GM12878 (cell line): ENCODE measurements at regions not wholly inside any gene's neighbourhood (a gene's known extent, or its start where the extent isn't known, plus 50 kb on each side); places are given as distances from the start of the nearest gene placed in this dataset.

Source experiments
- ATAC-seq: fragments of 200-7000 bp; cut with Tn5 transposase; 3 replicates; pipeline ENCODE4 v1.9.1; 2020; ENCODE audit warnings: mild to moderate bottlenecking, moderate library complexity
- BruUV-seq: library from RNA; stranded (reverse); fragments of 400-500 nt; replicated peaks from 2 replicates; lab custom pipeline; 2021; lab: Mats Ljungman, UMichigan
- CTCF ChIA-PET: fragments of 300-600 bp; sonication (Branson Sonifier 250); formaldehyde crosslinking; extraction: SDS; loops from one replicate; lab custom pipeline; 2021; ENCODE audit warnings: inconsistent platforms; lab: Yijun Ruan, JAX
- POLR2A ChIA-PET: fragments of 350-600 bp; formaldehyde crosslinking; extraction: SDS; loops from one replicate; lab custom pipeline; 2021; ENCODE audit warnings: inconsistent platforms; lab: Charles Lee
- RAD21 ChIA-PET: fragments of 300-600 bp; sonication (Branson Sonifier 250); formaldehyde crosslinking; loops from one replicate; lab custom pipeline; 2023; ENCODE audit warnings: antibody characterized with exemption; ENCODE audit not compliant: unreplicated experiment; lab: Charles Lee
- SMC1A ChIA-PET: fragments of 300-600 bp; sonication (Branson Sonifier 250); formaldehyde crosslinking; loops from one replicate; lab custom pipeline; 2023; ENCODE audit not compliant: unreplicated experiment, uncharacterized antibody; lab: Charles Lee
- DNase-seq: peaks from one replicate; pipeline ENCODE4 v3.0.0-alpha.2; 2011; ENCODE audit warnings: low read depth, low spot score
- FAIRE-seq: peaks from 3 replicates; lab custom pipeline; 2011; peaks lifted over from hg19 to GRCh38; lab: Jason Lieb, UNC
- H2AFZ ChIP-seq: 2 replicates; pipeline ENCODE4 v1.6.0; 2011; ENCODE audit warnings: low read depth, low read length, control low read depth; ENCODE audit not compliant: control insufficient read depth
- H3K27ac ChIP-seq: 2 replicates; pipeline ENCODE4 v1.5.1; 2011; ENCODE audit warnings: control low read depth; ENCODE audit not compliant: control insufficient read depth, insufficient read depth
- H3K27me3 ChIP-seq, 2 experiments: replicated peaks in 1 of 2; 2 replicates each; pipeline versions ENCODE4 v1.6.0 to v1.6.1; 2011; ENCODE audit warnings: low read length in 1 of 2; ENCODE audit not compliant: control insufficient read depth in 2 of 2, insufficient read depth in 2 of 2
- H3K36me3 ChIP-seq, 2 experiments: 2 replicates each; pipeline ENCODE4 v1.5.1; 2011; ENCODE audit warnings: low read length in 1 of 2; ENCODE audit not compliant: control insufficient read depth in 2 of 2, insufficient read depth in 2 of 2
- H3K4me1 ChIP-seq: 2 replicates; pipeline ENCODE4 v1.6.1; 2011; ENCODE audit warnings: mild to moderate bottlenecking, low read length, moderate library complexity, mixed read lengths; ENCODE audit not compliant: control insufficient read depth, insufficient read depth
- H3K4me2 ChIP-seq: 2 replicates; pipeline ENCODE4 v1.6.0; 2011; ENCODE audit warnings: control low read depth; ENCODE audit not compliant: control insufficient read depth, insufficient read depth
- H3K4me3 ChIP-seq: fragments of 200-600 bp; sonication (generic); 2 replicates; pipeline ENCODE4 v1.5.1; 2016
- H3K79me2 ChIP-seq: 2 replicates; pipeline ENCODE4 v1.6.0; 2011; ENCODE audit warnings: low read length; ENCODE audit not compliant: control insufficient read depth, insufficient read depth
- H3K9ac ChIP-seq: 2 replicates; pipeline ENCODE4 v1.8.0; 2011; ENCODE audit warnings: low read length, control low read depth, mixed read lengths; ENCODE audit not compliant: control insufficient read depth, insufficient read depth
- H3K9me3 ChIP-seq: replicated peaks from 3 replicates; pipeline ENCODE4 v1.5.1; 2011; ENCODE audit warnings: mild to moderate bottlenecking, low read length; ENCODE audit not compliant: control insufficient read depth, insufficient read depth
- H4K20me1 ChIP-seq: 2 replicates; pipeline ENCODE4 v1.6.0; 2011; ENCODE audit not compliant: control insufficient read depth, insufficient read depth
- ATF2 ChIP-seq: IDR thresholded peaks from 2 replicates; pipeline ENCODE4 v1.6.1; 2012; ENCODE audit warnings: low read length, inconsistent platforms
- ATF7 ChIP-seq: fragments of 450-650 bp; IDR thresholded peaks from 2 replicates; pipeline ENCODE4 v1.6.1; 2016; ENCODE audit warnings: low read depth, mild to moderate bottlenecking
- IKZF1 ChIP-seq: fragments of 450-650 bp; conservative IDR thresholded peaks from 2 replicates; pipeline ENCODE4 v1.6.1; 2017; ENCODE audit warnings: antibody characterized with exemption, mild to moderate bottlenecking
- IKZF2 ChIP-seq, 2 experiments: fragments of 450-650 bp; IDR thresholded peaks; 2 replicates each; pipeline ENCODE4 v1.6.1; 2017; ENCODE audit warnings: mild to moderate bottlenecking in 2 of 2, moderate library complexity in 2 of 2
- NR2F1 ChIP-seq: fragments of 450-650 bp; conservative IDR thresholded peaks from 2 replicates; pipeline ENCODE4 v1.6.1; 2017; ENCODE audit warnings: mild to moderate bottlenecking
- WGBS: methylation state at CpG from one replicate; pipeline ENCODE4 v1.1.6; 2016; ENCODE audit warnings: low lambda C conversion rate; ENCODE audit not compliant: insufficient replicate concordance, insufficient coverage; ENCODE audit errors: missing lambda C conversion rate; 5-methylcytosine and 5-hydroxymethylcytosine counted together
- in situ Hi-C: fragments of 300-500 bp; cut with MboI; formaldehyde crosslinking; loops from 9 replicates; pipeline ENCODE4 v1.14.3; 2018; ENCODE audit warnings: mixed read lengths
- intact Hi-C: fragments of 100-400 bp; cut with micrococcal nuclease; formaldehyde crosslinking; loops from one replicate; pipeline ENCODE4 v1.14.2; 2022; ENCODE audit not compliant: unreplicated experiment

- TF ChIP-seq IKZF1 (0 out of 2 replicates have a peak, but pooled peaks have one; percentile 38), ATF2 (no peak), NR2F1 (peak; percentile 89), IKZF2 (IDR thresholded peaks at IDR 0.05) (peak in 1 of 2 experiments; percentile 27; a peak in 2 of 4 replicates), ATF7 (peak; percentile 44)
- ChIA-PET CTCF (interaction anchor here (0.6 to 2.9 kb wide), 4 partner anchors 18 to 281 kb away, joined by 3 to 9 read pairs (median 4); no protein-coding TSS in a partner anchor), RAD21 (interaction anchor here (0.8 to 1.4 kb wide), 3 partner anchors 22 to 122 kb away, joined by 3 to 4 read pairs (median 4); no protein-coding TSS in a partner anchor), POLR2A (interaction anchor here (0.7 kb wide), 1 partner anchor 13 kb away, joined by 4 read pairs; no protein-coding TSS in a partner anchor), SMC1A (interaction anchor here (0.6 to 2.2 kb wide), 14 partner anchors 9 to 223 kb away, joined by 3 to 10 read pairs (median 4); no protein-coding TSS in a partner anchor)
- no peaks in the 10 kb centered on the region for H3K79me2 ChIP-seq
- H2AFZ ChIP-seq, result no peak overlapping the region
- H3K36me3 ChIP-seq, result no peaks in the 10 kb centered on the region
- H3K27ac ChIP-seq, result no peak overlapping the region
- H3K9ac ChIP-seq, result no peak overlapping the region
- in situ Hi-C loops, result no loop called here
- 17% methylated on average over 4 of the region's 4 CpGs for WGBS
- H3K4me2 ChIP-seq, result no peak overlapping the region
- H4K20me1 ChIP-seq, result no peaks in the 10 kb centered on the region
- H3K4me1 ChIP-seq, result no peaks in the 10 kb centered on the region
- DNase-seq, result no peak
- ATAC-seq, result peak; percentile 59
- H3K4me3 ChIP-seq, result no peak overlapping the region
- no peaks in the 10 kb centered on the region for H3K9me3 ChIP-seq
- no TSS peak for BruUV-seq
- intact Hi-C loops, result no loop called here
- no peak for FAIRE-seq
- no peaks in the 10 kb centered on the region for H3K27me3 ChIP-seq
Measured at GRCh38 chr15:95409626-95410310, 920.7 kb upstream of the NR2F2 start.
